NT2/D1 (cell line): ENCODE measurements at regions not wholly inside any gene's neighbourhood (a gene's known extent, or its start where the extent isn't known, plus 50 kb on each side); places are given as distances from the start of the nearest gene placed in this dataset.

Experiments used
- SUZ12 ChIP-seq: IDR thresholded peaks from 2 replicates; pipeline ENCODE4 v1.6.1; 2011; ENCODE audit not compliant: insufficient read length, insufficient read depth; ENCODE audit errors: extremely low read depth
- YY1 ChIP-seq: IDR thresholded peaks from 2 replicates; pipeline ENCODE4 v1.6.1; 2011; ENCODE audit not compliant: insufficient read length, insufficient read depth
- ZNF274 ChIP-seq: IDR thresholded peaks from 2 replicates; pipeline ENCODE4 v1.6.1; 2011; ENCODE audit warnings: mild to moderate bottlenecking, low read depth, low read length

- TF ChIP-seq YY1 (no peak), SUZ12 (no peak), ZNF274 (no peak)
Measured at GRCh38 chr6:76866091-76866915, 597.0 kb downstream of the HTR1B start.
